ENCODE measurements at regions not wholly inside any gene's neighbourhood (a gene's known extent, or its start where the extent isn't known, plus 50 kb on each side); places are given as distances from the start of the nearest gene placed in this dataset.

- no peaks in the 10 kb centered on the region for H3K9me3 ChIP-seq (ENCODE audit: control insufficient read depth, insufficient read depth, low read length)
- H3K36me3 ChIP-seq (ENCODE audit: insufficient read depth, low read length), result no peaks in the 10 kb centered on the region
- peaks cover 9% of the 10 kb centered on the region; the same call in 1 of the 2 replicates for H3K4me1 ChIP-seq (ENCODE audit: insufficient read depth, low read length)
- H3K9ac ChIP-seq (ENCODE audit: low read depth, low read length), result no peak overlapping the region
Observed at GRCh38 chr9:107546859-107547258, 57.3 kb upstream of the KLF4 start.

DNA sequence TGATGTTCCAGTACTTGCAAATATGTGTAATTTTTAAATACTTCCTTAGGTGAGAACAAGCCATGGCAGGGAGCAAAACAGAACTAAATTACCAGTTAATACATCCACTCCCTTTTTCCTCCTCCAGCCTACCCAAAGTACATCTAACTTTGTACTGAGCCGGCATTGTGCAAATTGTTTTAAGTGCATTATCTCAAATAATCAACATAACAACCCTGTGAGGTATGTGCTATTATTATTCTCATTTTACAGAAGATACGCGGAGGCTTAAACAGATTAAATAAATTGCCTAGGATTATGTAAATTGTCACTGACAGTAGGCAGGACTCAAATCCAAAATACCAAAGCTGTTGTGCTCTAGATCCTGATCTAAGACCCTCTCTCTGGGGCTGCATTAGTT, 55.5 kb upstream of the KLF4 start:
- H3K4me1 ChIP-seq (ENCODE audit: insufficient read depth, low read length), result peaks cover 13% of the 10 kb centered on the region; the same call in 1 of the 2 replicates

GRCh38 chr9:107542411-107543157, 53.0 kb upstream of the KLF4 start:
- Histone ChIP-seq H3K9ac (ENCODE audit: low read depth, low read length) (no peak overlapping the region), H3K9me3 (ENCODE audit: control insufficient read depth, insufficient read depth, low read length) (no peaks in the 10 kb centered on the region), H3K4me1 (ENCODE audit: insufficient read depth, low read length) (peaks cover 23% of the 10 kb centered on the region), H3K36me3 (ENCODE audit: insufficient read depth, low read length) (no peaks in the 10 kb centered on the region)

More for the DNA sequence above, 55.5 kb upstream of the KLF4 start:
- H3K9ac ChIP-seq (ENCODE audit: low read depth, low read length), result no peak overlapping the region
- no peaks in the 10 kb centered on the region for H3K36me3 ChIP-seq (ENCODE audit: insufficient read depth, low read length)
- no peaks in the 10 kb centered on the region for H3K9me3 ChIP-seq (ENCODE audit: control insufficient read depth, insufficient read depth, low read length)

- no peak overlapping the region for H3K9ac ChIP-seq (ENCODE audit: low read depth, low read length)
- peaks cover 23% of the 10 kb centered on the region for H3K4me1 ChIP-seq (ENCODE audit: insufficient read depth, low read length)
- no peaks in the 10 kb centered on the region for H3K36me3 ChIP-seq (ENCODE audit: insufficient read depth, low read length)
- H3K9me3 ChIP-seq (ENCODE audit: control insufficient read depth, insufficient read depth, low read length), result no peaks in the 10 kb centered on the region
Observed at GRCh38 chr9:107541523-107541922, 52.0 kb upstream of the KLF4 start.

- no peaks in the 10 kb centered on the region for H3K9me3 ChIP-seq (ENCODE audit: control insufficient read depth, insufficient read depth, low read length)
Observed at GRCh38 chr9:107540164-107540561, 50.6 kb upstream of the KLF4 start.

GRCh38 chr9:107539427-107540163, 50.0 kb upstream of the KLF4 start:
- Histone ChIP-seq H3K36me3 (ENCODE audit: insufficient read depth, low read length) (no peaks in the 10 kb centered on the region), H3K9me3 (ENCODE audit: control insufficient read depth, insufficient read depth, low read length) (no peaks in the 10 kb centered on the region), H3K9ac (ENCODE audit: low read depth, low read length) (0 out of 2 replicates have a peak overlapping the region, but pooled peaks have one; percentile 6), H3K4me1 (ENCODE audit: insufficient read depth, low read length) (peaks cover 14% of the 10 kb centered on the region)

More at GRCh38 chr9:107540164-107540561, 50.6 kb upstream of the KLF4 start:
- Histone ChIP-seq H3K9ac (ENCODE audit: low read depth, low read length) (no peak overlapping the region), H3K36me3 (ENCODE audit: insufficient read depth, low read length) (no peaks in the 10 kb centered on the region), H3K4me1 (ENCODE audit: insufficient read depth, low read length) (peaks cover 18% of the 10 kb centered on the region)

Measured in ES-I3 (cell line).